IPS DF 6.9 (cell line): ENCODE measurements at regions not wholly inside any gene's neighbourhood (a gene's known extent, or its start where the extent isn't known, plus 50 kb on each side); places are given as distances from the start of the nearest gene placed in this dataset.

Experiments
- DNase-seq: peaks from one replicate; pipeline ENCODE4 v3.0.0-alpha.2; 2013; ENCODE audit warnings: low read depth, low spot score
- H3K27ac ChIP-seq: one replicate; pipeline ENCODE4 v1.5.1; 2013; ENCODE audit warnings: low read length, control low read depth
- H3K27me3 ChIP-seq: 2 replicates; pipeline ENCODE4 v1.6.1; 2013; ENCODE audit warnings: mild to moderate bottlenecking, low read length; ENCODE audit not compliant: control insufficient read depth, insufficient read depth
- H3K36me3 ChIP-seq: 2 replicates; pipeline ENCODE4 v1.6.1; 2013; ENCODE audit warnings: low read length; ENCODE audit not compliant: control insufficient read depth, insufficient read depth
- H3K4me1 ChIP-seq: 2 replicates; pipeline ENCODE4 v1.6.1; 2013; ENCODE audit warnings: low read length; ENCODE audit not compliant: control insufficient read depth, insufficient read depth
- H3K4me3 ChIP-seq: 2 replicates; pipeline ENCODE4 v1.5.1; 2013; ENCODE audit warnings: mild to moderate bottlenecking, low read length
- H3K9me3 ChIP-seq: 2 replicates; pipeline ENCODE4 v1.6.1; 2013; ENCODE audit warnings: low read length, inconsistent platforms; ENCODE audit not compliant: control insufficient read depth, insufficient read depth
- WGBS: extraction: QIAGEN DNeasy Blood & Tissue Kit; methylation state at CpG from one replicate; pipeline ENCODE4 v1.1.7; 2013; ENCODE audit warnings: mixed read lengths, missing lambda C conversion rate; ENCODE audit not compliant: insufficient read length, insufficient coverage; 5-methylcytosine and 5-hydroxymethylcytosine counted together

DNA sequence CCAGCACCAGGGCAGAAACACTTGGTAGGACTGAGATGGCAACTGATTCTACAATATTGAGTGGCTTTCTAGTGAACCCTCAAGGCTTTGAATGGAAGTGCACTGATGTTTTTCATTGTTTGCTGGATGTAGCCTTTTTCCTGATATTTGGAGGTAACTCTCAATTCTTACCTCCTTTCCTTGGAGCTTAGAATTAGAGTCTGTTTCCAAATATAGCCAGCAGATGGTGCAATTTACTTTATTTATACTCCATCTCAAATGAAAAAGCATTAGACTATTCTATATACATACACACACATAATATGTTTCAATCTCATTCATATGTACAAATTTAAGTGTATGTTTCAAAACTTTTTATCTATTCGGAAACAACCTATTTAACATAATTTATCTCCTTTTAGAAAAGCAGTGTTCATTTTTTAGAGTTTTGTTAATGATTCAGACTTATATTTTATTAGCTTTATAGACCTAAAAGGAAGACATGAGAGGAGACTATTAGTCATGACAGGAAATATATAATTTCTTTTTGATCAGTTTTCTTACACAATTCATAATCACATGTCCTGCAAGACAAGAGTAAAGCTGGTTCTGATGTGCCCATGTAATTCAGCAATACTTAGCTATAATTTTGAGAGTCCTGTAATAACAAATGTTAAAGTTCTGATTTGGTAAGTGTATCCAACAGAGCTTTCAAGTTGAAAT lies 124.8 kb downstream of the NUP35 start:
- no peaks in the 10 kb centered on the region for H3K27me3 ChIP-seq
- no peak overlapping the region for H3K4me3 ChIP-seq
- no peaks in the 10 kb centered on the region for H3K4me1 ChIP-seq
- DNase-seq = no peak
- no peaks in the 10 kb centered on the region for H3K36me3 ChIP-seq
- no peaks in the 10 kb centered on the region for H3K9me3 ChIP-seq
- no CpG with 5 or more reads among the region's 1 CpG for WGBS
- H3K27ac ChIP-seq = no peak overlapping the region

DNA sequence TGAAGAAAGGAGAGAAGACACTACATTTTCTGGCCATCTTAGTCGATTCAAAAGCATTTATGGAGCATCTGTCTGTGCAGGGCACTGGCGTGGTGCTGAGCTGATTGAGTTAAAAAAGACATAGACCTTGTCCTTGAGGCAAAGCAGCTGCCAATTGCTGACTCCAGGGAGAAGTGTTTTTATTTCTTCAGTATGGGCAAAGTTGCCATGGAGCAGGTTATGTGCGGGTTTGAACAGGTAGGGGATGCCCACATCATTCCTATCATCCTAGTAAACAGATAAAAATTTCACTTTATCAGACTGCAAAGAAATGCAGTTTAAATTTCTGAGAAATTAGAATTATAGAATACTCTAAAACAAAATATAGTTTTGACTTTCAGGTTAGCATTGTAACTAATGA lies 125.8 kb downstream of the NUP35 start:
- WGBS = no CpG with 5 or more reads among the region's 3 CpGs
- Histone ChIP-seq H3K27ac (no peak overlapping the region), H3K4me1 (no peaks in the 10 kb centered on the region), H3K27me3 (no peaks in the 10 kb centered on the region), H3K4me3 (no peak overlapping the region), H3K9me3 (no peaks in the 10 kb centered on the region), H3K36me3 (no peaks in the 10 kb centered on the region)
- no peak for DNase-seq

DNA sequence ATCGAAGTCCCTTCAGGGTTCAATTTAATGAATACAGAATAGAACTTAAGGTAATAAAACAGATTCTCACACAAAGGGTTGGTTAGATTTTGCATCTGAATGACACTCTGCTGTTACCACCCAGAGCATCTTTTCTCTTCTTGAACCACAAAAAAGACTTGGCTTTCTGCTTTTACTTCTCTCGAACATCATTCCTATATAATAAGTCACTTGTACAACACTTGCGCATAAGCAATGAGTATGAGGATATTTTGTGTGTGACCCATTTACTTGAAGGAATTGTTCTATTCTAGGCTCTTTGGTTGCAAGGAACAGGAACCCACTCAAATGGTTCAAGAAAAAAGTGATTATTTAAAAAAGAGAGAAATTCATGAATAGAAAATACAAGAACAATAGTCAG lies 126.2 kb downstream of the NUP35 start:
- Histone ChIP-seq H3K27me3 (no peaks in the 10 kb centered on the region), H3K4me1 (no peaks in the 10 kb centered on the region), H3K27ac (no peak overlapping the region), H3K36me3 (no peaks in the 10 kb centered on the region), H3K4me3 (no peak overlapping the region), H3K9me3 (no peaks in the 10 kb centered on the region)
- no CpG with 5 or more reads among the region's 3 CpGs for WGBS
- DNase-seq = no peak

DNA sequence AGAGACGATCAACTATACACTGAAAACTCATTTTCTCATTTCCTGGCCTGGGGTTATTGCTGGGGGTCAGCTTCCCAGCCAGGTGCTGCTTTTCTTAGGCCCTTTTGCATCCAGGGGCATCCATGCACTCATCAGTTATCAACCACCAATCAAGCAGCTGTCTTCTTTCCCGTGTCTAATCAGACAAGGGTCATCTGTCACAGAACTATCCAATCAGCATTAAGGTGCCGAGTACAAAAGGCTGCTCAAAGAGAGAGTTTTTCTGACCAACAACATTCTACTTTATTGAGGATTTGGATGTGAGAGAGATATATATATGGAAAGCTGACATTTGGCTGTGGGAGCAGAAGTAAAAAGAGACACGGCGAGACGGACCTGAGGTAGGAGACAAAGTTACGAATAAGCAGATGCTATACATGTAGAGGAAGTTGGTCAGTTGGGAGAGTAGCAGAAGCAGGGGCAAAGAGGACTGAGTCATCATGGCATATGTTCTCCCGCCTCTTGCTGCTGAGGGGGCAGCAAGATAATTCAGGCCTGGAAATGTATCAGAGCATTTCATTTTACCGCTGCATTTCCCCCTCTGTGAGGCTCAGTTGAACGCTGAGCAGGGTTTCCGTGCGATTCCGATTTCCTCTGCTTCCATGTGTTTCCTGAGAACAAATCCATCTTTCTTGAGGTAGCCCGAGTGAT lies 129.3 kb downstream of the NUP35 start:
- WGBS = no CpG with 5 or more reads among the region's 14 CpGs
- DNase-seq = no peak

DNA sequence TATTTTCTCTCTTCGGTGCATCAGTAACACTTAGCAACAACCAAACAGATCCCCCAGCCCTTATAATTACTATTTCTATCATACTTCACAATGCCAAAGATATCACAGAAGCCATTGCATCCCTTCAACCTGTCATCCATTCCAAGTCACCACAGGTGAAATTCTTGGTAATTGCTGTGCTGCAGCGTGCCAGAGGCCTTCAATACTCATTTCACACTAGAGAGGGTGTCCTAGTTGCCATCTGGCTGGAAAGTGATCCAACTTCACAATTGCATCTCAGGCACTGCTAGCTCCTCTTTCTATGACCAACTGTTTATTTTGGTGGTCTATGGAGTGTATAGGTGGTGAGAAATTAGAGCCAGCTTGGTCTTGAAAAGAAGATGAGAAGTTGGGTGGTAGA lies 131.2 kb downstream of the NUP35 start:
- H3K4me3 ChIP-seq = no peak overlapping the region
- no CpG with 5 or more reads among the region's 2 CpGs for WGBS
- H3K4me1 ChIP-seq = no peaks in the 10 kb centered on the region
- H3K27ac ChIP-seq = no peak overlapping the region
- H3K9me3 ChIP-seq = no peaks in the 10 kb centered on the region
- H3K36me3 ChIP-seq = no peaks in the 10 kb centered on the region
- no peaks in the 10 kb centered on the region for H3K27me3 ChIP-seq
- DNase-seq = no peak

More for the DNA sequence above, 129.3 kb downstream of the NUP35 start:
- H3K4me1 ChIP-seq = no peaks in the 10 kb centered on the region
- H3K4me3 ChIP-seq = no peak overlapping the region
- H3K36me3 ChIP-seq = no peaks in the 10 kb centered on the region
- H3K27ac ChIP-seq = no peak overlapping the region
- H3K9me3 ChIP-seq = no peaks in the 10 kb centered on the region
- H3K27me3 ChIP-seq = no peaks in the 10 kb centered on the region

DNA sequence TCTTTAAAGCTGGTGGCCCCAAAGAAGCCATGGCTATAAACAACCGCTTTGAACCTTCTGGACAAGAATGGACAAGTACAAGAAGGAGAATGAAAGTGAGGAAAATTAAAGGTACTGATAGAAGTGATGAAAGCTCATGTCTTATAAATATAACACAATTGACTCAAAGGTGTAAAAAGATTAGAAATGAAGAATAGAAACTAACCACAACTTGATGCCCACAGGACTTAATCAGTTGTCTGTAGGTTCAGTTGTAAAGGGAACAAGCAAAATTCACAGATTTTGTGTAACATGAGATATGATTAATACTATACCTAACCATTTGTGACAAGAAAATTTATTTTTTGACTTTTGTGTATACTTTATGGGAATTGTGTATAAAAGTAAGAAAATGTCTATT lies 135.7 kb downstream of the NUP35 start:
- H3K27ac ChIP-seq = no peak overlapping the region
- H3K27me3 ChIP-seq = no peaks in the 10 kb centered on the region
- H3K9me3 ChIP-seq = no peaks in the 10 kb centered on the region
- no peaks in the 10 kb centered on the region for H3K36me3 ChIP-seq
- no peak overlapping the region for H3K4me3 ChIP-seq
- no peaks in the 10 kb centered on the region for H3K4me1 ChIP-seq
- WGBS = no CpG with 5 or more reads among the region's 1 CpG
- no peak for DNase-seq

DNA sequence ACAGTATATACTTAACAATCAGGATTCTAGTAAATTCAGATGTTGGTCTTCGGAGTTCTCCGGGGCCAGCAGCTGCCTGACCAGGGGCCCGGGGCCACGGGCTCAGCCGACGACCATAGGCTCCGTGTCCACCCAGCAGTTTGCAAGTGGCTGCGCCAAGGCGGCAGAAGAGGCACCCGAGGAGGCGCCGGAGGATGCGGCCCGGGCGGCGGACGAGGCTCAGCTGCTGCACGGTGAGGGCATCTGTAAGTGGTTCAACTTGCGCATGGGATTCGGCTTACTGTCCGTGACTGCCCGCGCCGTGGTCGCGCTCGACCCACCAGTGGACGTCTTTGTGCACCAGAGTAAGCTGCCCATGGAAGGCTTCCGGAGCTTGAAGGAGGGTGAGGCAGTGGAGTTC lies 136.3 kb downstream of the NUP35 start:
- no peaks in the 10 kb centered on the region for H3K36me3 ChIP-seq
- no peaks in the 10 kb centered on the region for H3K9me3 ChIP-seq
- no peak overlapping the region for H3K4me3 ChIP-seq
- H3K4me1 ChIP-seq = no peaks in the 10 kb centered on the region
- H3K27me3 ChIP-seq = no peaks in the 10 kb centered on the region
- no CpG with 5 or more reads among the region's 29 CpGs for WGBS
- H3K27ac ChIP-seq = no peak overlapping the region
- no peak for DNase-seq

DNA sequence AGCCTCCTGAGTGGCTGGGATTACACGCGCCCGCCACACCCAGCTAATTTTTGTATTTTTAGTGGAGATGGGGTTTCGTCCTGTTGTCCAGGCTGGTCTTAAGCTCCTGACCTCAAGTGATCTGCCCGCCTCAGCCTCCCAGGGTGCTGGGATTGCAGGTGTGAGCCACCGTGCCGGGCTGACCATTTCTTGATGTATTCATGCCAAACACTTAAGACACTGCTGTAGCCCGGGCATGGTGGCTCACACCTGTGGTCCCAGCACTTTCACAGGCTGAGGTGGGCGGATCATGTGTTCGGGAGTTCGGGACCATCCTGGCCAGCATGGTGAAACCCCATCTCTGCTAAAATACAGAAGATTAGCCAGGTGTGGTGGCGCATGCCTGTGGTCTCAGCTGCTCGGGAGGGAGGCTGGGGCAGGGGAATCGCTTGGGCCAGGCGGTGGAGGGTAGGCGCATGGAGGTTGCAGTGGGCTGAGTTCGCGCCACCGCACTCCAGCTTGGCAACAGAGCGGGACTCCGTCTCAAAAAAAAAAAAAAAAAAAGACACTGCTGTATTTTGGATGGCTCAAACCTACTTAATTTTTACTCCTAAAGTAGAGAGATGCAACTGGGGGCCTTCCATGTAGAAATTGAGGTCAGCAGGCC lies 140.8 kb downstream of the NUP35 start:
- Histone ChIP-seq H3K4me3 (no peak overlapping the region), H3K9me3 (no peaks in the 10 kb centered on the region), H3K4me1 (no peaks in the 10 kb centered on the region), H3K36me3 (no peaks in the 10 kb centered on the region), H3K27ac (no peak overlapping the region), H3K27me3 (no peaks in the 10 kb centered on the region)
- no CpG with 5 or more reads among the region's 21 CpGs for WGBS
- no peak for DNase-seq

DNA sequence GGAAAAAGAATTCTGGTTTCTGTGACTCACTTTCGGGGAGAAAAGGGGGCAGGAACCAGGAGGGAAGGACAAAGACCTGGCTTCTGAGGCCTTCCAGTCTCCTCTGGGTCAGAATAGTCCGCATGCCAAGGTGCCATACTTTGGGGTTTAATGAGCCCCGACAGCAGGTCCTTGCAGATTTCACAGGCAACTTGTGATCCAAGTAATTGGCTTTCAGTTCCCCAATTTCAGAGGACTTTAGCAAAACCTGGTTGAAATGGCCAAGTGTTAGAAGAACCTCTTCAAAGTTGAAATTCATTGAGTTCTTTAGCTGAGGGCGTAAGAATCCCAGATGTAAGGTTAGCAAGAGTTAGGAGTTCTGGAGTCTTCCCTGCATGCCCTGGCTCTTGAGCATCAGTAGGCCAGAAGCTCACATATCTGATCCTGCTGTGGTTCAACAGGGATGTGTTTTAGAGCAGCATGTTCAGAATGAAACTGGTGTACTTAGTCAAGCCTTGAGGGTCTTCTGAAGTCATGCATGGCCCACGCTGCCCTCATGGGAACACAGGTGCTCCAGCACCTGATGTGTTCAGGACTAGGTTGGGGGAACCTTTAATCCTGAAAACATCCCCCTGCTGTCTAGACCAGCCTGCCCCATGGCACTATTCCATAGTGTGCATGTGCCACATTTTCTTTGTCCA lies 143.0 kb downstream of the NUP35 start:
- no CpG with 5 or more reads among the region's 5 CpGs for WGBS

DNA sequence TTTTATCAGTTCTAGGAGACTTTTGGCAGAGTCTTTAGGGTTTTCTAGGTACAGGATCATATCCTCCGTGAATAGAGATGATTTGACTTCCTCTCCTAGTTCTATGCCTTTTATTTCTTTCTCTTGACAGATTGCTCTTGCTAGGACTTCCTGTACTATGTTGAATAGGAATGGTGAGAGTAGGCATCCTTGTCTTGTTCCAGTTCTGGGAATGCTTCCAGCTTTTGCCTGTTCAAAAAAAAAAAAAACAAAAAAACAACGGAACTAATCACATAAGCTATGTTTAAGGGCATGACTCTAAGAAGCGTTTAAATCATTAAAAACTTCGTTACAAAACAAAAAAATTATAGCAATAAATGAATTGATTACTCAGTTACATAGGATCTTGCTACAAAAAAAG lies 145.7 kb downstream of the NUP35 start:
- 100% methylated on average over 1 of the region's 4 CpGs for WGBS

More for the DNA sequence above, 143.0 kb downstream of the NUP35 start:
- Histone ChIP-seq H3K9me3 (no peaks in the 10 kb centered on the region), H3K27ac (no peak overlapping the region), H3K4me1 (no peaks in the 10 kb centered on the region), H3K36me3 (no peaks in the 10 kb centered on the region), H3K27me3 (no peaks in the 10 kb centered on the region), H3K4me3 (no peak overlapping the region)
- DNase-seq = no peak

More for the DNA sequence above, 145.7 kb downstream of the NUP35 start:
- no peaks in the 10 kb centered on the region for H3K36me3 ChIP-seq
- no peaks in the 10 kb centered on the region for H3K27me3 ChIP-seq
- H3K4me3 ChIP-seq = no peak overlapping the region
- H3K27ac ChIP-seq = no peak overlapping the region
- H3K9me3 ChIP-seq = no peaks in the 10 kb centered on the region
- no peaks in the 10 kb centered on the region for H3K4me1 ChIP-seq
- no peak for DNase-seq
